Parathyroid adenoma (tissue), 2 donors: ENCODE measurements at regions not wholly inside any gene's neighbourhood (a gene's known extent, or its start where the extent isn't known, plus 50 kb on each side); places are given as distances from the start of the nearest gene placed in this dataset.

Source experiments
- H2AFZ ChIP-seq: fragments of 300-600 bp; sonication (generic); one replicate; pipeline ENCODE4 v1.7.0; 2017; ENCODE audit warnings: antibody characterized with exemption, mild to moderate bottlenecking
- H3K27ac ChIP-seq: fragments of 300-600 bp; sonication (generic); one replicate; pipeline ENCODE4 v1.7.0; 2017
- H3K27me3 ChIP-seq: fragments of 300-600 bp; sonication (generic); one replicate; pipeline ENCODE4 v1.7.0; 2017; ENCODE audit warnings: low read length; ENCODE audit not compliant: control insufficient read depth, insufficient read depth
- H3K36me3 ChIP-seq: fragments of 300-600 bp; sonication (generic); one replicate; pipeline ENCODE4 v1.7.0; 2017; ENCODE audit warnings: low read length; ENCODE audit not compliant: control insufficient read depth, insufficient read depth
- H3K4me1 ChIP-seq: fragments of 300-600 bp; sonication (generic); one replicate; pipeline ENCODE4 v1.7.0; 2017; ENCODE audit warnings: control low read depth
- H3K4me2 ChIP-seq: fragments of 300-600 bp; sonication (generic); one replicate; pipeline ENCODE4 v1.7.0; 2017; ENCODE audit warnings: low read length
- H3K4me3 ChIP-seq: fragments of 300-600 bp; sonication (generic); one replicate; pipeline ENCODE4 v1.7.0; 2017; ENCODE audit warnings: low read depth, low read length
- H3K79me2 ChIP-seq: fragments of 300-600 bp; sonication (generic); one replicate; pipeline ENCODE4 v1.7.0; 2017; ENCODE audit warnings: control low read depth
- H3K9ac ChIP-seq: fragments of 300-600 bp; sonication (generic); one replicate; pipeline ENCODE4 v1.7.0; 2017; ENCODE audit warnings: mild to moderate bottlenecking
- H3K9me3 ChIP-seq: fragments of 300-600 bp; sonication (generic); one replicate; pipeline ENCODE4 v1.7.0; 2017; ENCODE audit warnings: low read length; ENCODE audit not compliant: control insufficient read depth
- CTCF ChIP-seq: fragments of 300-600 bp; sonication (generic); IDR thresholded peaks from one replicate; pipeline ENCODE4 v1.7.0; 2017; ENCODE audit warnings: antibody characterized with exemption, mild to moderate bottlenecking
- donor health status: primary hyperparathyroidism.

GRCh38 chr2:188645986-188646385, 328.2 kb upstream of the COL3A1 start:
- no peaks in the 10 kb centered on the region for H3K4me1 ChIP-seq
- H3K9me3 ChIP-seq: no peaks in the 10 kb centered on the region
- H2AFZ ChIP-seq: no peak overlapping the region
- H3K27me3 ChIP-seq: no peaks in the 10 kb centered on the region
- H3K79me2 ChIP-seq: no peaks in the 10 kb centered on the region
- H3K9ac ChIP-seq: no peak overlapping the region
- H3K4me2 ChIP-seq: no peak overlapping the region
- no peak overlapping the region for H3K4me3 ChIP-seq
- no peaks in the 10 kb centered on the region for H3K36me3 ChIP-seq
- TF ChIP-seq CTCF: no peak
- no peak overlapping the region for H3K27ac ChIP-seq

GRCh38 chr2:188647430-188648070, 326.6 kb upstream of the COL3A1 start:
- Histone ChIP-seq H3K27me3 (no peaks in the 10 kb centered on the region), H3K27ac (no peak overlapping the region), H3K4me3 (no peak overlapping the region), H3K9me3 (no peaks in the 10 kb centered on the region), H2AFZ (no peak overlapping the region), H3K4me1 (no peaks in the 10 kb centered on the region), H3K9ac (no peak overlapping the region), H3K79me2 (no peaks in the 10 kb centered on the region), H3K4me2 (no peak overlapping the region), H3K36me3 (no peaks in the 10 kb centered on the region)
- no peak for TF ChIP-seq CTCF

- Histone ChIP-seq H3K27ac (no peak overlapping the region), H3K9ac (no peak overlapping the region), H3K36me3 (no peaks in the 10 kb centered on the region), H3K4me2 (no peak overlapping the region), H3K4me3 (no peak overlapping the region), H3K79me2 (no peaks in the 10 kb centered on the region), H2AFZ (no peak overlapping the region), H3K4me1 (no peaks in the 10 kb centered on the region), H3K27me3 (no peaks in the 10 kb centered on the region), H3K9me3 (no peaks in the 10 kb centered on the region)
- TF ChIP-seq CTCF: no peak
Observed at GRCh38 chr2:188659656-188660406, 314.3 kb upstream of the COL3A1 start.

GRCh38 chr2:188663301-188663700, 310.9 kb upstream of the COL3A1 start:
- H3K4me3 ChIP-seq: no peak overlapping the region
- no peaks in the 10 kb centered on the region for H3K9me3 ChIP-seq
- H3K27ac ChIP-seq: no peak overlapping the region
- H3K79me2 ChIP-seq: no peaks in the 10 kb centered on the region
- no peak overlapping the region for H3K4me2 ChIP-seq
- no peaks in the 10 kb centered on the region for H3K36me3 ChIP-seq
- no peak overlapping the region for H2AFZ ChIP-seq
- no peak for TF ChIP-seq CTCF
- H3K4me1 ChIP-seq: no peaks in the 10 kb centered on the region
- H3K9ac ChIP-seq: no peak overlapping the region
- no peaks in the 10 kb centered on the region for H3K27me3 ChIP-seq

GRCh38 chr2:188664416-188664815, 309.8 kb upstream of the COL3A1 start:
- Histone ChIP-seq H3K79me2 (no peaks in the 10 kb centered on the region), H3K27me3 (no peaks in the 10 kb centered on the region), H3K9me3 (no peaks in the 10 kb centered on the region), H2AFZ (no peak overlapping the region), H3K36me3 (no peaks in the 10 kb centered on the region), H3K4me1 (no peaks in the 10 kb centered on the region), H3K27ac (no peak overlapping the region), H3K4me2 (no peak overlapping the region), H3K4me3 (no peak overlapping the region), H3K9ac (no peak overlapping the region)
- TF ChIP-seq CTCF: no peak
